ENCODE measurements at regions not wholly inside any gene's neighbourhood (a gene's known extent, or its start where the extent isn't known, plus 50 kb on each side); places are given as distances from the start of the nearest gene placed in this dataset.

DNA sequence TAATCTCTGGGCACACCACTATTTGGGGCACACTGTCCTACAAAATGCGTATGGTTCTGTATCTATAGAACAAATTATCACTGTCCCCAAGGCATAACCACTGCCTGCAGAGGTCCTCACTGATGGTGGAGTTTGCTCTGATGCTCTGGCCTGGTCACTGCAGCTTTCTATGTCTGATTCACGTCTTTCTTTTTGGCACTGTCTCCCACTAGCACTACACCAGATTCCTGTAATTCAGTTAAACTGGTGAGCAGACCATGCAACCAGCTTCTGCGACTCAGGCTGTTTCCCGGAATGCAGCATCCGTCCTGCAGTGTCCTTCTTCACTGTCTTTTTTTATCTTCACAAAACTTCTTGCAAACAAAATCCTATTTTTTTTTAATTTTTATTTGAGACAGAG, 112.8 kb downstream of the KLF6 start:
- 93% methylated on average over 5 of the region's 5 CpGs for WGBS
- Histone ChIP-seq H3K36me3 (ENCODE audit: insufficient read depth, low read length) (no peaks in the 10 kb centered on the region), H3K27me3 (ENCODE audit: insufficient read depth, low read length) (no peaks in the 10 kb centered on the region), H3K9me3 (ENCODE audit: insufficient read depth, low read depth, low read length) (no peaks in the 10 kb centered on the region), H3K9ac (ENCODE audit: low read depth, low read length) (no peak overlapping the region), H3K4me1 (ENCODE audit: insufficient read depth, low read length) (peaks cover 9% of the 10 kb centered on the region), H3K27ac (ENCODE audit: low read depth, low read length) (no peak overlapping the region), H3K4me3 (ENCODE audit: low read length) (no peak overlapping the region)

DNA sequence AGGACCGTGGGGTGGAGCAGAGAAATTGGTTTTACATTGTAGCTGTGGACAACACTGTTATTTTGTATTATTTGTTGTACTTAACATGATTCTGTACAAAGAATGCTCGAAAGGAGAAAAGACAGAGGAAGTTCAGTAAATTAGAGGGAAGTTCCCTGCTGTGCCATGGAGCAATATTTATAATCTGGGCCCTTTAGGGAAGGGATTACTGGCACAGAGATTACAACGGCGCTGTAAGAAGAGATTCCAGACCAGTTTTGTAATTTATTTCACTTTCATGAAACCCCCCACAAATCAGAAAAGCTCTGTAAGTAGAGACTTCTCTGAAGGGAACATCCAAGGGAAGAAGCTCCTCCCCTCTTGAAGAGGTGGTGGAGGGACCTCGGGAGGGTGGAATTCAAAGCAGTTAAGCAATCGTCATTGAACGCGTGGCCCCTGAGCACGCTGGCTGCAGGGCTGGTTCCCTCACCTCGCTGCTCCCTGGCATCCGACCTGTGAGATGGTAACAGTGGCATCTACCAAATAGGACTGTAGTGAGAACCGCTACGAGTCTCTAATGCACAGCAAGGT, 113.5 kb downstream of the KLF6 start:
- no peak overlapping the region for H3K27ac ChIP-seq (ENCODE audit: low read depth, low read length)
- 74% methylated on average over 13 of the region's 13 CpGs for WGBS
- peaks cover 9% of the 10 kb centered on the region for H3K4me1 ChIP-seq (ENCODE audit: insufficient read depth, low read length)
- no peaks in the 10 kb centered on the region for H3K9me3 ChIP-seq (ENCODE audit: insufficient read depth, low read depth, low read length)
- H3K9ac ChIP-seq (ENCODE audit: low read depth, low read length), result no peak overlapping the region
- H3K36me3 ChIP-seq (ENCODE audit: insufficient read depth, low read length), result no peaks in the 10 kb centered on the region
- no peaks in the 10 kb centered on the region for H3K27me3 ChIP-seq (ENCODE audit: insufficient read depth, low read length)
- H3K4me3 ChIP-seq (ENCODE audit: low read length), result no peak overlapping the region

DNA sequence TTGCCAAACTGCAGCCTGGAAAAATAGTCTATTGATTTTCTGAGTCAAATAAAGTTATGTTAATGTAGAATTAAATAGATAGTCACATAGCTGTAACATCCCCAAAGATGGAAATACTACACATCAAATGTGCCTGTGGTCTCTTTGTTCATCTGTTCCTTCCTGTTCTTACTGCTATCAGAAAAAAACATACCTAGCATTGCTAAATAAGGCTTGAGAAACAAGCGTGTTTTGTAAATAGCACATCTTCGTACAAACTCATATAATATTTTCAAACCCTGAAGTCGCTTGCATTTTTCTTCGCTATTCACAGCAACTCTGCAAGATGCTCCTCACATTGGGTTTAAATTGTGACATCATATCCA, 116.1 kb downstream of the KLF6 start:
- 96% methylated on average over 4 of the region's 4 CpGs for WGBS
- Histone ChIP-seq H3K36me3 (ENCODE audit: insufficient read depth, low read length) (no peaks in the 10 kb centered on the region), H3K27ac (ENCODE audit: low read depth, low read length) (no peak overlapping the region), H3K9ac (ENCODE audit: low read depth, low read length) (no peak overlapping the region), H3K4me3 (ENCODE audit: low read length) (no peak overlapping the region), H3K4me1 (ENCODE audit: insufficient read depth, low read length) (peaks cover 9% of the 10 kb centered on the region), H3K9me3 (ENCODE audit: insufficient read depth, low read depth, low read length) (no peaks in the 10 kb centered on the region), H3K27me3 (ENCODE audit: insufficient read depth, low read length) (no peaks in the 10 kb centered on the region)

DNA sequence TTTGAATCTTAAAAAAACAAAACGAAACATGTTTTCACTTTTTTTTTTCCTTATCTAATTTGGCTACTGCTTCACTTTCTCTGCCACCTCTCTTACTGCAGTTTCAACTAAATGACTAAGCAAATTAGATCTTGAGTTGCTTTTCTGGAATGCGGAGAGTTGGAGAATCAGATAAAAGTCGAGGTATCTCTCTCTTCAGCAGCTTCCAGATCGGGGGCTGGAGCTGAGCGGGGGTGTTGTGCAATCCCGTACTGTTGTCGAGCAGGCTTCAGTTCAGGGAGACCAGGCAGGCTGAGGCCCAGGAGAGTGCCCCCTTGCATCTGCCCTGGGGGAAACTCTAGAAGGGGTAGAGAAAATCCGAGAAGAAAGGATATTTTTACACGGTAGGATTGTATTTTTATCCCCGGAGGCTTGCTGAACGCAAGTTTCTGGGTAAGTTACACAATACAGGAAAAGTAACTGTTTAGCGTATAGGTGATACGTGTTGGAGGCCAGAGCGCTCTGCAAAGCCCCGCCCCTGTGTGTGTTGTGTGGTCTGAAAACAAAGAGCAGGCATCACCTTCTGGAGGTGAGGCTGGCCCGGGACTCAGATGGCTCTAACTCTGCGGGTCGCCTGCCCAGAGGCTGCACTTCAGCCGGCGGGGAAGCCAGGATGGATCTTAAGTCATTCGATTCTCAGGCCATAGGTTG, 116.6 kb downstream of the KLF6 start:
- no peaks in the 10 kb centered on the region for H3K27me3 ChIP-seq (ENCODE audit: insufficient read depth, low read length)
- H3K9ac ChIP-seq (ENCODE audit: low read depth, low read length), result peak overlapping the region; percentile 59; the same call in 1 of the 2 replicates
- no peaks in the 10 kb centered on the region for H3K36me3 ChIP-seq (ENCODE audit: insufficient read depth, low read length)
- peak overlapping the region; percentile 35 for H3K4me3 ChIP-seq (ENCODE audit: low read length)
- no peaks in the 10 kb centered on the region for H3K9me3 ChIP-seq (ENCODE audit: insufficient read depth, low read depth, low read length)
- peaks cover 9% of the 10 kb centered on the region for H3K4me1 ChIP-seq (ENCODE audit: insufficient read depth, low read length)
- H3K27ac ChIP-seq (ENCODE audit: low read depth, low read length), result no peak overlapping the region
- WGBS, result 27% methylated on average over 21 of the region's 21 CpGs

DNA sequence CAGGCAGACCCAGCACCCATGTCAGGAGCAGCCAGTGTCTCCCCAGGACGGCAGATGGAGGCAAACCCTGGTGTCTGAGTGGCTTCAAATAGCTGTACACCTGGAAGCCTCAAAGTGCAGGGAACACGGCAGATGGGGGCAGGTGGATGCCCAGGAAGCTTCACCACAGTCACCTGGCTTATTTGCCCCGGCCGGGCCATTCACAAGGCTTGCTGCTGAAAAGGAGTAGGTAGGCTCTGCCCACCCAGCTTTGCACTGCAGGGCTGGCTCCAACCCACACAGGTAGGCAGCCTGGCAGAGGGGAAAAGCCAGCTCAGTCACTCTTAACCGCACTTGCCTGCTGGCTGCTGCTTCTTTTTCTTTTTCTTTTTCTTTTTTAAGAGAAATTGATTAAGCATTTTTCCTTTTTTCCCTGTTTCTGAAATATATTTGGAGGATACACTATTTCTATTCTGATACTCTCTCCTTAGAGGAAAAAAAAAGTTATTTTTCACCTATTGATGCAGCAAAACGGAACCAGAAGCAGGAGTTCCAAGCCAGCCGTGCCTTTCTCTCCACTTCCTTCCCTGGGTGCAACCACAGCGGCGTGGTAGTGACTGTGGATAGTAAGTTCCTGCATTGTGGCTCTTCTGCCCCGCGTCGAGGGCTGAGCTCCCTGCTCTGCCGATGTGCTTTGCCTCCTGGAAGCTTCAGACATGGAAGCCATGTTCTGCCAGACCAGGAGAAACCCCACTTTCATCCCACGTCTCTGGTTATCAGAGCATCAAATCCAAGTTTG, 118.3 kb downstream of the KLF6 start:
- Histone ChIP-seq H3K9me3 (ENCODE audit: insufficient read depth, low read depth, low read length) (no peaks in the 10 kb centered on the region), H3K36me3 (ENCODE audit: insufficient read depth, low read length) (no peaks in the 10 kb centered on the region), H3K4me3 (ENCODE audit: low read length) (no peak overlapping the region), H3K27me3 (ENCODE audit: insufficient read depth, low read length) (no peaks in the 10 kb centered on the region), H3K27ac (ENCODE audit: low read depth, low read length) (no peak overlapping the region), H3K4me1 (ENCODE audit: insufficient read depth, low read length) (peaks cover 9% of the 10 kb centered on the region), H3K9ac (ENCODE audit: low read depth, low read length) (no peak overlapping the region)
- 94% methylated on average over 14 of the region's 14 CpGs for WGBS

DNA sequence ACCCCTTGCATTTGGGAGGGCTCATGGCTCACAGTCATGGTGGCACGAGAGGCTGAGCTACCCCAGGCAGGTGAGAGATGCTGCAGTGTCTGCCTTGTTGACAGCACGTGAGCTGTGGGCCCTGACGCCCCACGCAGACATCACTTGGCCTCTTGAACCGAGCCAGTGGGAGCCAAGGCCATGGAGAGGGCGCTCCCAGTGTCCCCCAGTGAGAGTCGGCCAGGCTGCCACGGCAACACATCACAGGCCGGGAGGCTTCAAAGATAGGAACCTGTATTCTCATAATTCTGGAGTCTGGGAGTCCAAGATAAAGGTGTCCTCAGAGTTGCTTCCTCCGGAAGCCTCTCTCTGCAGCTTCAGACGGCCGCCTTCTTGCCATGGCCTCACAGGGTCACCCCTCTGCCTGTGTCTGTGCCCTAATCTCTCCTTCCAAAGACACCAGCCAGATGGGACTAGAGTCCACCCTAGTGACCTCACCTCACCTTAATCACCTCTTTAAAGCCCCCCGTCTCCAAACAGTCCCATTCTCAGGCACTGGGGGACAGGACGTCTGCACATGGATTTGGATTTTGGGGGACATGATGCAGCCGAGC, 119.6 kb downstream of the KLF6 start:
- Histone ChIP-seq H3K27ac (ENCODE audit: low read depth, low read length) (no peak overlapping the region), H3K9ac (ENCODE audit: low read depth, low read length) (no peak overlapping the region), H3K27me3 (ENCODE audit: insufficient read depth, low read length) (no peaks in the 10 kb centered on the region), H3K4me3 (ENCODE audit: low read length) (no peak overlapping the region), H3K36me3 (ENCODE audit: insufficient read depth, low read length) (no peaks in the 10 kb centered on the region), H3K9me3 (ENCODE audit: insufficient read depth, low read depth, low read length) (peaks cover 7% of the 10 kb centered on the region; the same call in 1 of the 2 replicates), H3K4me1 (ENCODE audit: insufficient read depth, low read length) (peaks cover 9% of the 10 kb centered on the region)
- 85% methylated on average over 15 of the region's 15 CpGs for WGBS

DNA sequence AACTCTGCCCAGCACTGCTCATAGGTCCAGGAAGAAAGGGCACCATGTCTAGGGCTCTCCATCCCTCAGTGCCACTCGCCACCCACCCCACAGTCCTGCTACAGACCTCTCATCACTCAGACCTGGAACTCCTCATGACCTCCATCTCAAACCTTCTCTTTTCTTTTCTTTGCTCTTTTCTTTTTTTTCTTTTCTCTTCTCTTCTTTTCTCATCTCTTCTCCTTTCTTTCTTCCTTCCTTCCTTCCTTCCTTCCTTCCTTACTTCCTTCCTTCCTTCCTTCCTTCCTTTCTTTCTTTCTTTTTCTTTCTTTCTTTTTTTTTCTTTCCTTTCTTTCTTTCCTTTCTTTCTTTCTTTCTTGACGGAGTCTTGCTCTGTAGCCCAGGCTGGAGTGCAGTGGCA, 122.2 kb downstream of the KLF6 start:
- no peaks in the 10 kb centered on the region for H3K27me3 ChIP-seq (ENCODE audit: insufficient read depth, low read length)
- H3K9ac ChIP-seq (ENCODE audit: low read depth, low read length), result no peak overlapping the region
- peaks cover 7% of the 10 kb centered on the region; the same call in 1 of the 2 replicates for H3K9me3 ChIP-seq (ENCODE audit: insufficient read depth, low read depth, low read length)
- peaks cover 9% of the 10 kb centered on the region for H3K4me1 ChIP-seq (ENCODE audit: insufficient read depth, low read length)
- H3K27ac ChIP-seq (ENCODE audit: low read depth, low read length), result no peak overlapping the region
- no peak overlapping the region for H3K4me3 ChIP-seq (ENCODE audit: low read length)
- no peaks in the 10 kb centered on the region for H3K36me3 ChIP-seq (ENCODE audit: insufficient read depth, low read length)
- WGBS, result 96% methylated on average over 2 of the region's 2 CpGs

DNA sequence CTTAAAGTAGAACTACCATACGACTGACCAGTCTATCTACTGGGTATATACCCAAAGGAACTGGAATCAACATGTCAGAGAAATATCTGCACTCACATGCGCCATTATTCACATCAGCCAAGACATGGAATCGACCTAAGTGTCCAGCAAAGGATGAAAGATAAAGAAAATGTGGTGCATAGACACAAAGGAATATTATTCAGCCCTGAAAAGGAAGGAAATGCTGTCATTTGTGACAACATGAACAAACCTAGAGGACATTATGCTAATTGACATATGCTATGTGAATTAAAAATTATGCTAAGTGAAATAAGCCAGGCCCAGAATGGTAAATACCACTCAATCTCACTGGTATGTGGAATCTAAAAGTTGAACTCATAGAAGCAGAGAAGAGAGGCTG, 123.7 kb downstream of the KLF6 start:
- 94% methylated on average over 3 of the region's 3 CpGs for WGBS

DNA sequence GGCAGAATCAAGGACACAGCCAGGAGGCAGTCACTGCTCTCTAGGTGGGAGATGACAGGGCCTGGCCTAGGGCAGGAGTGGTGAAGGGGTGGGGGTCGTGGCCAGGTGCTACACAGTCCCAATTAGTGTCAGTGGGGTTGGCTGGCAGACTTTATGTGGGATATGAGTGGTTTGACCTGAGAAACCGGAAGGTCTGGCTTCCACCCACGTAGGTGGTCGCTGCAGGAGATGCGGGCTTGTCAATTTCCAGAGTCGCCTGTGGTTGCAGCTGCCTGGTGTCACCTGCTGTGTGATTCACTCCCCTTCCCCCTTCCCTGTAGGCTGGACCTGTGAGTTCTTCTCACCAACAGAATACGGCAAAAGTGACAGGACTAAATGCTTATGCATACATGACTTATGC, 124.3 kb downstream of the KLF6 start:
- no peaks in the 10 kb centered on the region for H3K27me3 ChIP-seq (ENCODE audit: insufficient read depth, low read length)
- H3K27ac ChIP-seq (ENCODE audit: low read depth, low read length), result no peak overlapping the region
- H3K9me3 ChIP-seq (ENCODE audit: insufficient read depth, low read depth, low read length), result peaks cover 7% of the 10 kb centered on the region; the same call in 1 of the 2 replicates
- H3K9ac ChIP-seq (ENCODE audit: low read depth, low read length), result no peak overlapping the region
- H3K4me1 ChIP-seq (ENCODE audit: insufficient read depth, low read length), result peaks cover 9% of the 10 kb centered on the region
- H3K36me3 ChIP-seq (ENCODE audit: insufficient read depth, low read length), result no peaks in the 10 kb centered on the region
- H3K4me3 ChIP-seq (ENCODE audit: low read length), result no peak overlapping the region
- 97% methylated on average over 6 of the region's 7 CpGs for WGBS

More for the DNA sequence above, 123.7 kb downstream of the KLF6 start:
- peaks cover 9% of the 10 kb centered on the region for H3K4me1 ChIP-seq (ENCODE audit: insufficient read depth, low read length)
- H3K9me3 ChIP-seq (ENCODE audit: insufficient read depth, low read depth, low read length), result peaks cover 7% of the 10 kb centered on the region; the same call in 1 of the 2 replicates
- no peak overlapping the region for H3K4me3 ChIP-seq (ENCODE audit: low read length)
- H3K36me3 ChIP-seq (ENCODE audit: insufficient read depth, low read length), result no peaks in the 10 kb centered on the region
- no peak overlapping the region for H3K9ac ChIP-seq (ENCODE audit: low read depth, low read length)
- no peak overlapping the region for H3K27ac ChIP-seq (ENCODE audit: low read depth, low read length)
- H3K27me3 ChIP-seq (ENCODE audit: insufficient read depth, low read length), result no peaks in the 10 kb centered on the region

DNA sequence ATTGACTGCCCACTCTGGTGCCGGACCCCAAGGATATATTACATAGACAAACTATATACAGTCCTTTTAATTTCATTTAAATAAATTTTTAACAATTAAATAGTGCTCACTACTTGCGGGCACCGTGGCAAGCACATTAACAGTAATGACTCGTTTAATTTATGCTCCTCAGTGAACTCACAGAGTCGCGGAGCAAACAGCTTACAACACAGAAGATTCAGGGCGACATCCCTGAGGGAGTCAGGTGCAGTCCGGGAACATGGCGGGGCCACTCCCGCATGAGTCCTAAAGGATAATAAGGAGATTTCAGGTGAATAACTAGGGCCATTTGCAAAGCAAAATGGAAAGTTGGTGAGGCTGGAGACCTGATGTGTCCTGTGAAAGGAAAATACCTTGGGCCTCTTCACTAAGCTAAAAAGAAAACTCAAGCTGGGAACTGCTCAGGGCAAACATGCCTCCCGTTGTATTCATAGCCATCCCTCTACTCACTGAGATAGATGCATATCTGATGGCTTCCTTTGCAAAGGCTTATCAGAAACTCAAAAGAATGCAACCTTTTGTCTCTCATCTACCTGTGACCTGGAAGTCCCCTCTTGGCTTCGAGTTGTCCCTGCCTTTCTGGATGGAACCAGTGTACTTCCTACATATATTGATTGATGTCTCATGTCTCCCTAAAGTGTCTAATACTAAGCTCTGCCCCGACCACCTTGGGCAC, 125.6 kb downstream of the KLF6 start:
- Histone ChIP-seq H3K36me3 (ENCODE audit: insufficient read depth, low read length) (no peaks in the 10 kb centered on the region), H3K9me3 (ENCODE audit: insufficient read depth, low read depth, low read length) (peaks cover 7% of the 10 kb centered on the region; the same call in 1 of the 2 replicates), H3K4me1 (ENCODE audit: insufficient read depth, low read length) (peaks cover 9% of the 10 kb centered on the region), H3K9ac (ENCODE audit: low read depth, low read length) (no peak overlapping the region), H3K4me3 (ENCODE audit: low read length) (no peak overlapping the region), H3K27me3 (ENCODE audit: insufficient read depth, low read length) (no peaks in the 10 kb centered on the region), H3K27ac (ENCODE audit: low read depth, low read length) (peak overlapping the region; percentile 38; the same call in 1 of the 2 replicates)
- WGBS, result 88% methylated on average over 13 of the region's 13 CpGs
